CD4-positive, alpha-beta T cell treated with Interleukin-10 for 1 hour (primary cell): ENCODE measurements at regions not wholly inside any gene's neighbourhood (a gene's known extent, or its start where the extent isn't known, plus 50 kb on each side); places are given as distances from the start of the nearest gene placed in this dataset.
"Not testable (repeated sequence)": the region's sequence is repeated elsewhere in the genome, so short reads cannot be mapped to it uniquely, and the experiment has no call there.

Experiments
- DNase-seq: peaks from one replicate; pipeline ENCODE4 v3.0.0-alpha.2; 2020

- no peak for DNase-seq
Measured at GRCh38 chr11:13782390-13783075, 114.1 kb downstream of the FAR1 start.

- DNase-seq = no peak
Measured at GRCh38 chr11:13784441-13784840, 116.0 kb downstream of the FAR1 start.

GRCh38 chr11:13784855-13785254, 116.4 kb downstream of the FAR1 start:
- DNase-seq = no peak

- DNase-seq = no peak
Measured at GRCh38 chr11:13786688-13787087, 118.2 kb downstream of the FAR1 start.

GRCh38 chr11:13797616-13798015, 129.1 kb downstream of the FAR1 start:
- not testable (repeated sequence) for DNase-seq

- no peak for DNase-seq
Measured at GRCh38 chr11:13800901-13801300, 132.4 kb downstream of the FAR1 start.

GRCh38 chr11:13818325-13818724, 144.2 kb upstream of the SPON1 start:
- no peak for DNase-seq

- DNase-seq = no peak
Measured at GRCh38 chr11:13826505-13827278, 135.8 kb upstream of the SPON1 start.

- no peak for DNase-seq
Measured at GRCh38 chr11:13831696-13832095, 130.8 kb upstream of the SPON1 start.

- no peak for DNase-seq
Measured at GRCh38 chr11:13834463-13834862, 128.1 kb upstream of the SPON1 start.

- no peak for DNase-seq
Measured at GRCh38 chr11:13836666-13837065, 125.9 kb upstream of the SPON1 start.

- no peak for DNase-seq
Measured at GRCh38 chr11:13837286-13837685, 125.2 kb upstream of the SPON1 start.

- DNase-seq = no peak
Measured at GRCh38 chr11:13841393-13841792, 121.1 kb upstream of the SPON1 start.

- DNase-seq = no peak
Measured at GRCh38 chr11:13848031-13848430, 114.5 kb upstream of the SPON1 start.

- DNase-seq = no peak
Measured at GRCh38 chr11:13850231-13851005, 112.1 kb upstream of the SPON1 start.

GRCh38 chr11:13851691-13852090, 110.8 kb upstream of the SPON1 start:
- DNase-seq = no peak

- no peak for DNase-seq
Measured at GRCh38 chr11:13852481-13852880, 110.0 kb upstream of the SPON1 start.

GRCh38 chr11:13857828-13858227, 104.7 kb upstream of the SPON1 start:
- DNase-seq = no peak

GRCh38 chr11:13859892-13860291, 102.6 kb upstream of the SPON1 start:
- DNase-seq = peak; percentile 44

- DNase-seq = peak; percentile 11
Measured at GRCh38 chr11:13861411-13861810, 101.1 kb upstream of the SPON1 start.

GRCh38 chr11:13862845-13863392, 99.6 kb upstream of the SPON1 start:
- no peak for DNase-seq

GRCh38 chr11:13868710-13869397, 93.7 kb upstream of the SPON1 start:
- DNase-seq = peak; percentile 76

- no peak for DNase-seq
Measured at GRCh38 chr11:13869398-13869886, 93.1 kb upstream of the SPON1 start.
